ENCODE measurements at regions not wholly inside any gene's neighbourhood (a gene's known extent, or its start where the extent isn't known, plus 50 kb on each side); places are given as distances from the start of the nearest gene placed in this dataset.

- no peak overlapping the region for H3K4me3 ChIP-seq (ENCODE audit: low read depth, low read length)
- DNase-seq (ENCODE audit: low read depth) = no peak
- TF ChIP-seq CTCF (IDR thresholded peaks at IDR 0.05; ENCODE audit: low read depth, low read length, missing control alignments) = no peak
These were observed 236.0 kb upstream of the VCX3A start for GRCh38 chrX:6770936-6771335.

- no peak for DNase-seq (ENCODE audit: low read depth)
- TF ChIP-seq CTCF (IDR thresholded peaks at IDR 0.05; ENCODE audit: low read depth, low read length, missing control alignments) = no peak
- H3K4me3 ChIP-seq (ENCODE audit: low read depth, low read length) = no peak overlapping the region
These were observed 234.0 kb upstream of the VCX3A start for GRCh38 chrX:6768881-6769280.

DNA sequence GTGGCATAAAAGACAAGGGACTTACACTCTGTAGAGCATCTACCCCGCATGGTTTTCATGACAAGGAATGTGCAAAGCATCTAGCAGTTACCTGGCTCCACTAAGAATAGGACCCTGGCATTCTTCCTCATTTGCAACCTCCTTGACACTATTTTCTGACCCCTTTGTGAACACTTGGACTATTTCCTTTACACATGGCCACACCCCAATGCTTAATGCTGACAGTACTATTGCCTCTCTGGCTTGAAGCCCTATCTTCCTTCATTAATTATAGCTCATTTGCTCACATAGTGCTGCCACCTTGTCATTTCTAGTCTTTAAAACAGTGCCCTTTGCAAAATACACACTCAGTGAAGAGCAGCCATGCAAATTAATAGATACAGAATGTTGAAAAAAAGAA lies 226.3 kb upstream of the VCX3A start:
- no peak overlapping the region for H3K4me3 ChIP-seq (ENCODE audit: low read depth, low read length)
- no peak for DNase-seq (ENCODE audit: low read depth)
- TF ChIP-seq CTCF (IDR thresholded peaks at IDR 0.05; ENCODE audit: low read depth, low read length, missing control alignments) = no peak

- TF ChIP-seq CTCF (IDR thresholded peaks at IDR 0.05; ENCODE audit: low read depth, low read length, missing control alignments) = no peak
- no peak overlapping the region for H3K4me3 ChIP-seq (ENCODE audit: low read depth, low read length)
- DNase-seq (ENCODE audit: low read depth) = no peak
These were observed 224.9 kb upstream of the VCX3A start for GRCh38 chrX:6759655-6760375.

DNA sequence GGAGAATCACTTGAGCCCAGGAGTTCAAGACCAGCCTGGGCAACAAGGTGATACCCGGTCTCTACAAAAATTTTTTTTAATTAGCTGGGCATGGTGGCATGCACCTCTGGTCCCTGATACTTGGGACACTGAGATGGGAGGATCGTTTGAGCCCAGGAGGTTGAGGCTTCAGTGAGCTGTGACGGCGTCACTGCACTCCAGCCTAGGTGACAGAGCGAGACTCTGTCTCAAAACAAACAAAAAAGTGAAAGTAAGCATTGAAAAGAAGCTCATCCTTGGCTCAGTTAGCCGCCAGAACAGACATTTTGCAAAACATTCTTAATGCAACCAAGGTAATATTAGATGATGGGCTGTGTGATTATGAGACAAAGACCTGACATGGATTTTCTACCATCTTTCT lies 223.3 kb upstream of the VCX3A start:
- H3K4me3 ChIP-seq (ENCODE audit: low read depth, low read length) = no peak overlapping the region
- no peak for DNase-seq (ENCODE audit: low read depth)
- no peak for TF ChIP-seq CTCF (IDR thresholded peaks at IDR 0.05; ENCODE audit: low read depth, low read length, missing control alignments)

GRCh38 chrX:6757631-6758030 lies 222.7 kb upstream of the VCX3A start:
- TF ChIP-seq CTCF (IDR thresholded peaks at IDR 0.05; ENCODE audit: low read depth, low read length, missing control alignments) = no peak
- H3K4me3 ChIP-seq (ENCODE audit: low read depth, low read length) = no peak overlapping the region
- no peak for DNase-seq (ENCODE audit: low read depth)

DNA sequence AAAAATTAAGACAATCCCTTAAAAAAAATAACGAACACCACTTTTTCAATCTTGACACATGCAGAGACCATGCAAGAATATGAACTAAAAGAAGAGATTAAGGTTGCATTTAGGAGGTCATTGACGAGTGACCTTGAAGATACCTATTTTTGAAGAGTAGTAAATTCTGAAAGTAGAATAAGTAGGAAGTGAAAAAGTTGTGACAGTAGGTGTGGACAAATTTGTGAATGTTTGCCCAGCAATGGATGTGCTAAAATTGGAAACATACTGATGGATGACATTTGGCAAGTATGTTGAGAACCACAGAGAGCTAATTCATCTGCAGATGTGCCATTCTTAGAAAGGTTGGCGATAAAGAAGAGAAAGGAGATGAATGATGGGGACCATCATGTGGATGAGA lies 213.7 kb upstream of the VCX3A start:
- no peak for DNase-seq (ENCODE audit: low read depth)
- TF ChIP-seq CTCF (IDR thresholded peaks at IDR 0.05; ENCODE audit: low read depth, low read length, missing control alignments) = no peak
- no peak overlapping the region for H3K4me3 ChIP-seq (ENCODE audit: low read depth, low read length)

Data from GM12864 (cell line).